ENCODE measurements at regions not wholly inside any gene's neighbourhood (a gene's known extent, or its start where the extent isn't known, plus 50 kb on each side); places are given as distances from the start of the nearest gene placed in this dataset.

DNA sequence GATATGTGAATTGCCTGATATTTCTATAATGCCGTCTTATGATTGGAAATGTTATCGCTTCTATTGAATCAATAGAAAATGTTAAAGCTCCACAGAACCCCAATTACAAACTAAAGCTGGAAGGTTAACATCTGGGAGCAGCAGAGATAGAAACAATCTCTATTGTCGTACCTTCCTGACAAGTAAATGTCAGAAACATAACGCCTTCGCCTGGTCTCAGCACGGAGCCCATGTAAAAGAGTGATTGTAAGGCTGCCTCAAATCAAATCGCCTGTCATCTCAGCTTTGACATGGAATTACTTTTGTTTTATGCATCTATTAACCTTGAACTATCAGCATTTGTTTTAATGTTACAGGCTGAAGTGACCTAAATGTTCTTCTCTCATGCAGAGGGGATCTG lies 885.9 kb upstream of the PIK3C3 start:
- no peaks in the 10 kb centered on the region for H3K27me3 Mint-ChIP-seq (ENCODE audit: insufficient read depth, low read depth, poor library complexity)
- H3K27ac Mint-ChIP-seq: no peak overlapping the region
- Histone ChIP-seq H3K79me2 (replicated peaks; ENCODE audit: insufficient read depth) (no peaks in the 10 kb centered on the region), H3F3A (replicated peaks; ENCODE audit: low read depth) (no peaks in the 10 kb centered on the region), H4K20me1 (replicated peaks; ENCODE audit: insufficient read depth) (no peaks in the 10 kb centered on the region), H3K27me3 (ENCODE audit: insufficient read depth) (no peaks in the 10 kb centered on the region), H3K4me3 (no peak overlapping the region), H2AFZ (peak overlapping the region; percentile 61; the same call in 1 of the 2 replicates), H3K4me1 (ENCODE audit: insufficient read depth) (peaks cover 2% of the 10 kb centered on the region; the same call in 1 of the 2 replicates), H3K9me2 (ENCODE audit: insufficient read depth) (peaks cover 2% of the 10 kb centered on the region; the same call in 1 of the 2 replicates), H3K36me3 (ENCODE audit: insufficient read depth) (no peaks in the 10 kb centered on the region), H3K27ac (ENCODE audit: low read depth) (no peak overlapping the region), H3K4me2 (no peak overlapping the region)
- DNase-seq (ENCODE audit: low spot score) (no peak), ATAC-seq (no peak)
- no peaks in the 10 kb centered on the region for H3K9me3 Mint-ChIP-seq
- H3K36me3 Mint-ChIP-seq (ENCODE audit: low read depth): no peaks in the 10 kb centered on the region
- H3K4me3 Mint-ChIP-seq: no peak overlapping the region
- no peak for TF ChIP-seq EZH2phosphoT487 (IDR thresholded peaks at IDR 0.05; ENCODE audit: unreplicated experiment)
- TF ChIP-seq ZNF114 (CRISPR knock-in tag; IDR thresholded peaks at IDR 0.05): no peak
- no peak for TF ChIP-seq CREB1 (CRISPR knock-in tag; IDR thresholded peaks at IDR 0.05; ENCODE audit: low read depth)
- TF ChIP-seq, protein P1, sequence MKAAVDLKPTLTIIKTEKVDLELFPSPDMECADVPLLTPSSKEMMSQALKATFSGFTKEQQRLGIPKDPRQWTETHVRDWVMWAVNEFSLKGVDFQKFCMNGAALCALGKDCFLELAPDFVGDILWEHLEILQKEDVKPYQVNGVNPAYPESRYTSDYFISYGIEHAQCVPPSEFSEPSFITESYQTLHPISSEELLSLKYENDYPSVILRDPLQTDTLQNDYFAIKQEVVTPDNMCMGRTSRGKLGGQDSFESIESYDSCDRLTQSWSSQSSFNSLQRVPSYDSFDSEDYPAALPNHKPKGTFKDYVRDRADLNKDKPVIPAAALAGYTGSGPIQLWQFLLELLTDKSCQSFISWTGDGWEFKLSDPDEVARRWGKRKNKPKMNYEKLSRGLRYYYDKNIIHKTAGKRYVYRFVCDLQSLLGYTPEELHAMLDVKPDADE (IDR thresholded peaks at IDR 0.05): no peak
- TF ChIP-seq, protein P2, sequence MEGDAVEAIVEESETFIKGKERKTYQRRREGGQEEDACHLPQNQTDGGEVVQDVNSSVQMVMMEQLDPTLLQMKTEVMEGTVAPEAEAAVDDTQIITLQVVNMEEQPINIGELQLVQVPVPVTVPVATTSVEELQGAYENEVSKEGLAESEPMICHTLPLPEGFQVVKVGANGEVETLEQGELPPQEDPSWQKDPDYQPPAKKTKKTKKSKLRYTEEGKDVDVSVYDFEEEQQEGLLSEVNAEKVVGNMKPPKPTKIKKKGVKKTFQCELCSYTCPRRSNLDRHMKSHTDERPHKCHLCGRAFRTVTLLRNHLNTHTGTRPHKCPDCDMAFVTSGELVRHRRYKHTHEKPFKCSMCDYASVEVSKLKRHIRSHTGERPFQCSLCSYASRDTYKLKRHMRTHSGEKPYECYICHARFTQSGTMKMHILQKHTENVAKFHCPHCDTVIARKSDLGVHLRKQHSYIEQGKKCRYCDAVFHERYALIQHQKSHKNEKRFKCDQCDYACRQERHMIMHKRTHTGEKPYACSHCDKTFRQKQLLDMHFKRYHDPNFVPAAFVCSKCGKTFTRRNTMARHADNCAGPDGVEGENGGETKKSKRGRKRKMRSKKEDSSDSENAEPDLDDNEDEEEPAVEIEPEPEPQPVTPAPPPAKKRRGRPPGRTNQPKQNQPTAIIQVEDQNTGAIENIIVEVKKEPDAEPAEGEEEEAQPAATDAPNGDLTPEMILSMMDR (conservative IDR thresholded peaks at IDR 0.05; ENCODE audit: low read depth in 2 of 2): no peak
- no peak for TF ChIP-seq NANOG (IDR thresholded peaks at IDR 0.05; ENCODE audit: borderline replicate concordance)
- TF ChIP-seq, protein P3, sequence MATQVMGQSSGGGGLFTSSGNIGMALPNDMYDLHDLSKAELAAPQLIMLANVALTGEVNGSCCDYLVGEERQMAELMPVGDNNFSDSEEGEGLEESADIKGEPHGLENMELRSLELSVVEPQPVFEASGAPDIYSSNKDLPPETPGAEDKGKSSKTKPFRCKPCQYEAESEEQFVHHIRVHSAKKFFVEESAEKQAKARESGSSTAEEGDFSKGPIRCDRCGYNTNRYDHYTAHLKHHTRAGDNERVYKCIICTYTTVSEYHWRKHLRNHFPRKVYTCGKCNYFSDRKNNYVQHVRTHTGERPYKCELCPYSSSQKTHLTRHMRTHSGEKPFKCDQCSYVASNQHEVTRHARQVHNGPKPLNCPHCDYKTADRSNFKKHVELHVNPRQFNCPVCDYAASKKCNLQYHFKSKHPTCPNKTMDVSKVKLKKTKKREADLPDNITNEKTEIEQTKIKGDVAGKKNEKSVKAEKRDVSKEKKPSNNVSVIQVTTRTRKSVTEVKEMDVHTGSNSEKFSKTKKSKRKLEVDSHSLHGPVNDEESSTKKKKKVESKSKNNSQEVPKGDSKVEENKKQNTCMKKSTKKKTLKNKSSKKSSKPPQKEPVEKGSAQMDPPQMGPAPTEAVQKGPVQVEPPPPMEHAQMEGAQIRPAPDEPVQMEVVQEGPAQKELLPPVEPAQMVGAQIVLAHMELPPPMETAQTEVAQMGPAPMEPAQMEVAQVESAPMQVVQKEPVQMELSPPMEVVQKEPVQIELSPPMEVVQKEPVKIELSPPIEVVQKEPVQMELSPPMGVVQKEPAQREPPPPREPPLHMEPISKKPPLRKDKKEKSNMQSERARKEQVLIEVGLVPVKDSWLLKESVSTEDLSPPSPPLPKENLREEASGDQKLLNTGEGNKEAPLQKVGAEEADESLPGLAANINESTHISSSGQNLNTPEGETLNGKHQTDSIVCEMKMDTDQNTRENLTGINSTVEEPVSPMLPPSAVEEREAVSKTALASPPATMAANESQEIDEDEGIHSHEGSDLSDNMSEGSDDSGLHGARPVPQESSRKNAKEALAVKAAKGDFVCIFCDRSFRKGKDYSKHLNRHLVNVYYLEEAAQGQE (IDR thresholded peaks at IDR 0.05; ENCODE audit: unreplicated experiment): no peak
- TF ChIP-seq, protein P4, sequence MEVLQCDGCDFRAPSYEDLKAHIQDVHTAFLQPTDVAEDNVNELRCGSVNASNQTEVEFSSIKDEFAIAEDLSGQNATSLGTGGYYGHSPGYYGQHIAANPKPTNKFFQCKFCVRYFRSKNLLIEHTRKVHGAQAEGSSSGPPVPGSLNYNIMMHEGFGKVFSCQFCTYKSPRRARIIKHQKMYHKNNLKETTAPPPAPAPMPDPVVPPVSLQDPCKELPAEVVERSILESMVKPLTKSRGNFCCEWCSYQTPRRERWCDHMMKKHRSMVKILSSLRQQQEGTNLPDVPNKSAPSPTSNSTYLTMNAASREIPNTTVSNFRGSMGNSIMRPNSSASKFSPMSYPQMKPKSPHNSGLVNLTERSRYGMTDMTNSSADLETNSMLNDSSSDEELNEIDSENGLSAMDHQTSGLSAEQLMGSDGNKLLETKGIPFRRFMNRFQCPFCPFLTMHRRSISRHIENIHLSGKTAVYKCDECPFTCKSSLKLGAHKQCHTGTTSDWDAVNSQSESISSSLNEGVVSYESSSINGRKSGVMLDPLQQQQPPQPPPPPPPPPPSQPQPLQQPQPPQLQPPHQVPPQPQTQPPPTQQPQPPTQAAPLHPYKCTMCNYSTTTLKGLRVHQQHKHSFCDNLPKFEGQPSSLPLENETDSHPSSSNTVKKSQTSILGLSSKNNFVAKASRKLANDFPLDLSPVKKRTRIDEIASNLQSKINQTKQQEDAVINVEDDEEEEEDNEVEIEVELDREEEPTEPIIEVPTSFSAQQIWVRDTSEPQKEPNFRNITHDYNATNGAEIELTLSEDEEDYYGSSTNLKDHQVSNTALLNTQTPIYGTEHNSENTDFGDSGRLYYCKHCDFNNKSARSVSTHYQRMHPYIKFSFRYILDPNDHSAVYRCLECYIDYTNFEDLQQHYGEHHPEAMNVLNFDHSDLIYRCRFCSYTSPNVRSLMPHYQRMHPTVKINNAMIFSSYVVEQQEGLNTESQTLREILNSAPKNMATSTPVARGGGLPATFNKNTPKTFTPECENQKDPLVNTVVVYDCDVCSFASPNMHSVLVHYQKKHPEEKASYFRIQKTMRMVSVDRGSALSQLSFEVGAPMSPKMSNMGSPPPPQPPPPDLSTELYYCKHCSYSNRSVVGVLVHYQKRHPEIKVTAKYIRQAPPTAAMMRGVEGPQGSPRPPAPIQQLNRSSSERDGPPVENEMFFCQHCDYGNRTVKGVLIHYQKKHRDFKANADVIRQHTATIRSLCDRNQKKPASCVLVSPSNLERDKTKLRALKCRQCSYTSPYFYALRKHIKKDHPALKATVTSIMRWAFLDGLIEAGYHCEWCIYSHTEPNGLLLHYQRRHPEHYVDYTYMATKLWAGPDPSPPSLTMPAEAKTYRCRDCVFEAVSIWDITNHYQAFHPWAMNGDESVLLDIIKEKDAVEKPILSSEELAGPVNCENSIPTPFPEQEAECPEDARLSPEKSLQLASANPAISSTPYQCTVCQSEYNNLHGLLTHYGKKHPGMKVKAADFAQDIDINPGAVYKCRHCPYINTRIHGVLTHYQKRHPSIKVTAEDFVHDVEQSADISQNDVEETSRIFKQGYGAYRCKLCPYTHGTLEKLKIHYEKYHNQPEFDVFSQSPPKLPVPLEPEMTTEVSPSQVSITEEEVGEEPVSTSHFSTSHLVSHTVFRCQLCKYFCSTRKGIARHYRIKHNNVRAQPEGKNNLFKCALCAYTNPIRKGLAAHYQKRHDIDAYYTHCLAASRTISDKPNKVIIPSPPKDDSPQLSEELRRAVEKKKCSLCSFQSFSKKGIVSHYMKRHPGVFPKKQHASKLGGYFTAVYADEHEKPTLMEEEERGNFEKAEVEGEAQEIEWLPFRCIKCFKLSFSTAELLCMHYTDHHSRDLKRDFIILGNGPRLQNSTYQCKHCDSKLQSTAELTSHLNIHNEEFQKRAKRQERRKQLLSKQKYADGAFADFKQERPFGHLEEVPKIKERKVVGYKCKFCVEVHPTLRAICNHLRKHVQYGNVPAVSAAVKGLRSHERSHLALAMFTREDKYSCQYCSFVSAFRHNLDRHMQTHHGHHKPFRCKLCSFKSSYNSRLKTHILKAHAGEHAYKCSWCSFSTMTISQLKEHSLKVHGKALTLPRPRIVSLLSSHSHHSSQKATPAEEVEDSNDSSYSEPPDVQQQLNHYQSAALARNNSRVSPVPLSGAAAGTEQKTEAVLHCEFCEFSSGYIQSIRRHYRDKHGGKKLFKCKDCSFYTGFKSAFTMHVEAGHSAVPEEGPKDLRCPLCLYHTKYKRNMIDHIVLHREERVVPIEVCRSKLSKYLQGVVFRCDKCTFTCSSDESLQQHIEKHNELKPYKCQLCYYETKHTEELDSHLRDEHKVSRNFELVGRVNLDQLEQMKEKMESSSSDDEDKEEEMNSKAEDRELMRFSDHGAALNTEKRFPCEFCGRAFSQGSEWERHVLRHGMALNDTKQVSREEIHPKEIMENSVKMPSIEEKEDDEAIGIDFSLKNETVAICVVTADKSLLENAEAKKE (CRISPR knock-in tag; IDR thresholded peaks at IDR 0.05): no peak
- TF ChIP-seq STAT1 (IDR thresholded peaks at IDR 0.05; ENCODE audit: unreplicated experiment): no peak
- no peak for TF ChIP-seq JUNB (IDR thresholded peaks at IDR 0.05; ENCODE audit: unreplicated experiment)
- no peak for TF ChIP-seq EZH2 (IDR thresholded peaks at IDR 0.05; ENCODE audit: low read depth, unreplicated experiment)
- no peak for TF ChIP-seq ZNF331 (CRISPR knock-in tag; IDR thresholded peaks at IDR 0.05; ENCODE audit: low read depth)
- H3K4me1 Mint-ChIP-seq: no peaks in the 10 kb centered on the region

Data from GM23338 (cell line).